ENCODE measurements at regions not wholly inside any gene's neighbourhood (a gene's known extent, or its start where the extent isn't known, plus 50 kb on each side); places are given as distances from the start of the nearest gene placed in this dataset.

DNA sequence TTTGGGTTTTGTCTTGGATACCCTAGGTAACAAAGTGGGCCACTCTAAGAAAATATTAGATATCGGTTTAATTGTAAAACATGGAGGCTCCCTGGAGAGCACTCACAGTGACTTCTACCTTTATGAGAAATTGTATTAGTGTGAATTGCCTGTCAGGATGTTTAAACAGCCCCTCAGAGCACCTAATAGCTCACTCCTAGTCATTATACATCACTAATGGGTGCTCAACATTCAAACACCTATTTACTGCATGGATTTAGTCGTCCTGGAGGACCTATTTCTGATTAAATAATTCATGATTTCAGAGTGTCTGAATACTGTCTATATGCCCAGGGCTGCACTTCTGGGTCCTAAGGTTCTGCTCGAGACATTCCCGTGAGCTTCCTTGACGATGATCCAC lies 430.2 kb upstream of the EEF2KMT start:
- Histone ChIP-seq H3K27ac (no peak overlapping the region), H3K9me3 (no peaks in the 10 kb centered on the region), H3K4me1 (no peaks in the 10 kb centered on the region), H3K4me3 (no peak overlapping the region), H3K27me3 (no peaks in the 10 kb centered on the region), H3K36me3 (no peaks in the 10 kb centered on the region)
- ATAC-seq (ENCODE audit: low FRiP score in 2 of 2) (no peak), DNase-seq (no peak)
- WGBS, 2 donors, result 83 to 84% methylated on average over 5 of the region's 5 CpGs
- TF ChIP-seq, protein P1, sequence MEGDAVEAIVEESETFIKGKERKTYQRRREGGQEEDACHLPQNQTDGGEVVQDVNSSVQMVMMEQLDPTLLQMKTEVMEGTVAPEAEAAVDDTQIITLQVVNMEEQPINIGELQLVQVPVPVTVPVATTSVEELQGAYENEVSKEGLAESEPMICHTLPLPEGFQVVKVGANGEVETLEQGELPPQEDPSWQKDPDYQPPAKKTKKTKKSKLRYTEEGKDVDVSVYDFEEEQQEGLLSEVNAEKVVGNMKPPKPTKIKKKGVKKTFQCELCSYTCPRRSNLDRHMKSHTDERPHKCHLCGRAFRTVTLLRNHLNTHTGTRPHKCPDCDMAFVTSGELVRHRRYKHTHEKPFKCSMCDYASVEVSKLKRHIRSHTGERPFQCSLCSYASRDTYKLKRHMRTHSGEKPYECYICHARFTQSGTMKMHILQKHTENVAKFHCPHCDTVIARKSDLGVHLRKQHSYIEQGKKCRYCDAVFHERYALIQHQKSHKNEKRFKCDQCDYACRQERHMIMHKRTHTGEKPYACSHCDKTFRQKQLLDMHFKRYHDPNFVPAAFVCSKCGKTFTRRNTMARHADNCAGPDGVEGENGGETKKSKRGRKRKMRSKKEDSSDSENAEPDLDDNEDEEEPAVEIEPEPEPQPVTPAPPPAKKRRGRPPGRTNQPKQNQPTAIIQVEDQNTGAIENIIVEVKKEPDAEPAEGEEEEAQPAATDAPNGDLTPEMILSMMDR (IDR thresholded peaks at IDR 0.05), result no peak
- TF ChIP-seq EP300 (IDR thresholded peaks at IDR 0.05), result no peak
- no peak for TF ChIP-seq POLR2A (IDR thresholded peaks at IDR 0.05)
- TF ChIP-seq POLR2AphosphoS5 (IDR thresholded peaks at IDR 0.05), result no peak

DNA sequence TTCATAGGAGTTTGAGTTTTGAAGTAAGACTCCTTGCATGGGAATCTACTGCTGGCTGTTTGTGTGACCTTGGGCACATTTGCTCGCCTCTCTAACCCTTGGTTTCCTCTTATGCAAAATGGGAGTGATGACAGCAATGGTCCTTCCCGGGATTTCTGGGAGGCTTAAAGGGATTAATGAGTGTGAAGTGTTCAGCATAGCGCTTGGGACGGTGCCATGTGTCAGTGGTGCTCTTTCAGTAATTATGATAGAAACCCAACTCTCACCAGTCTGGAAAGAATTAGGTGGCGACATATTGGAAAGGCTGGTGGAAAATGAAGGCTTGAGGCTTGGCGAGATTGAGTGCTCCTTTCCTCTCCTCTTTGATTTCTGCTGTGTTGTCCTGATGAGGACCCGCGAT lies 429.2 kb upstream of the EEF2KMT start:
- no peak for ATAC-seq (ENCODE audit: low FRiP score in 2 of 2)
- no peaks in the 10 kb centered on the region for H3K27me3 ChIP-seq
- H3K27ac ChIP-seq, result no peak overlapping the region
- 75 to 81% methylated on average over 8 of the region's 8 CpGs for WGBS, 2 donors
- no peaks in the 10 kb centered on the region for H3K4me1 ChIP-seq
- no peak overlapping the region for H3K4me3 ChIP-seq
- no peaks in the 10 kb centered on the region for H3K36me3 ChIP-seq
- H3K9me3 ChIP-seq, result no peaks in the 10 kb centered on the region
- no peak for DNase-seq
- no peak for TF ChIP-seq EP300 (IDR thresholded peaks at IDR 0.05)
- TF ChIP-seq, protein P1 (IDR thresholded peaks at IDR 0.05), result no peak
- no peak for TF ChIP-seq POLR2A (IDR thresholded peaks at IDR 0.05)

DNA sequence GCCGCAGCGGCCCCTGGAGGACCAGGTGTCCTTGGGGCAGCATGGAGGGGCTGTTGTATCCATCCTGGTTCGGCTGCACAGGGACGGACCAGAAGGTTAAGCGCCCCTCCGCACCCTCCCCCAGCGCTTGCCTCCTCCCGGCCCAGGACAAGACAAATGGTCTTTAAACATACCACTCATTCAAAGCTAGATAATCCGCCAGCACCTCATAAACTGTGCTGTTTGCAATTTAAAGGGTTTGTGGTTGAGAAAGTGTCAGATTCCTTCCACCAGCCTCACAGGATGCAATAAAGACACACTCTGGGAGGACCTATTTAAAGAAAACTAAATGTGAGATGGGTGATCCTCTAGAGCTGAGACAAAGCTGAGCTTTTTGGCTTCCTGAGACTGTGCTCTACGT lies 426.2 kb upstream of the EEF2KMT start:
- DNase-seq, result peak in 1 of 2 donors; percentile 23
- no peak for ATAC-seq (ENCODE audit: low FRiP score in 2 of 2)
- TF ChIP-seq POLR2AphosphoS5 (IDR thresholded peaks at IDR 0.05), result no peak
- TF ChIP-seq EP300 (IDR thresholded peaks at IDR 0.05), result no peak
- no peak for TF ChIP-seq POLR2A (IDR thresholded peaks at IDR 0.05)
- H3K4me1 ChIP-seq, result no peaks in the 10 kb centered on the region
- H3K27me3 ChIP-seq, result no peaks in the 10 kb centered on the region
- H3K9me3 ChIP-seq, result no peaks in the 10 kb centered on the region
- no peak overlapping the region for H3K27ac ChIP-seq
- H3K36me3 ChIP-seq, result no peaks in the 10 kb centered on the region
- H3K4me3 ChIP-seq, result no peak overlapping the region
- WGBS, 2 donors, result 9 to 20% methylated on average over 10 of the region's 10 CpGs

DNA sequence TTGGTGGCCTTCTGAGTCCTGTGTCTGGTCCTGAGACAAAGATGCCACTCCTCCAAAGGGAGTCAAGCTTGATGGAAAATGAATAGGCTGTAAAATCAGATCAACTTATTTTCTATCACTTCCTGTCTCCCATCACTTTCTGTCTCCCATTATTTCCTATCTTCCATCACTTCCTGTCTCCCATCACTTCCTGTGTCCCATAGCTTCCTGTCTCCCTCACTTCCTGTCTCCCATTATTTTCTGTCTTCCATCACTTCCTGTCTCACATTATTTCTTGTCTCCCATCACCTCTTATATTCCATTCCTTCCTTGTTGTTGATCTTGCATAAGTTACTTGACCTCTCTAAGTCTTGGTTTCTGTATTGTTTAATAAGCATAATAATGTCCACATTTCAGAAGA lies 418.5 kb upstream of the EEF2KMT start:
- H3K27me3 ChIP-seq, result no peaks in the 10 kb centered on the region
- H3K36me3 ChIP-seq, result no peaks in the 10 kb centered on the region
- ATAC-seq (ENCODE audit: low FRiP score in 2 of 2), result no peak
- no peaks in the 10 kb centered on the region for H3K4me1 ChIP-seq
- DNase-seq, result no peak
- no peak overlapping the region for H3K4me3 ChIP-seq
- H3K27ac ChIP-seq, result no peak overlapping the region
- H3K9me3 ChIP-seq, result no peaks in the 10 kb centered on the region
- TF ChIP-seq, protein P1 (IDR thresholded peaks at IDR 0.05), result no peak
- no peak for TF ChIP-seq POLR2A (IDR thresholded peaks at IDR 0.05)
- no peak for TF ChIP-seq EP300 (IDR thresholded peaks at IDR 0.05)
- no peak for TF ChIP-seq POLR2AphosphoS5 (IDR thresholded peaks at IDR 0.05)

GRCh38 chr16:5512014-5512413 lies 414.4 kb upstream of the EEF2KMT start:
- no peak for TF ChIP-seq POLR2AphosphoS5 (IDR thresholded peaks at IDR 0.05)
- TF ChIP-seq, protein P1 (IDR thresholded peaks at IDR 0.05), result no peak
- TF ChIP-seq EP300 (IDR thresholded peaks at IDR 0.05), result no peak
- Histone ChIP-seq H3K9me3 (no peaks in the 10 kb centered on the region), H3K27me3 (no peaks in the 10 kb centered on the region), H3K4me3 (no peak overlapping the region), H3K27ac (no peak overlapping the region), H3K36me3 (no peaks in the 10 kb centered on the region), H3K4me1 (no peaks in the 10 kb centered on the region)
- WGBS, 2 donors, result 49 to 56% methylated on average over 4 of the region's 4 CpGs
- no peak for ATAC-seq (ENCODE audit: low FRiP score in 2 of 2)
- no peak for DNase-seq
